ENCODE measurements at regions not wholly inside any gene's neighbourhood (a gene's known extent, or its start where the extent isn't known, plus 50 kb on each side); places are given as distances from the start of the nearest gene placed in this dataset.

GRCh38 chr1:187621951-187622350 is 793.2 kb downstream of the PLA2G4A start:
- no peak for TF ChIP-seq EZH2phosphoT487 (IDR thresholded peaks at IDR 0.05; ENCODE audit: borderline replicate concordance, low read depth, low read length)
- TF ChIP-seq CTCF (conservative IDR thresholded peaks at IDR 0.05; ENCODE audit: low read length) = no peak

Data from OCI-LY7 (cell line).